GM21786 (cell line): ENCODE measurements at regions not wholly inside any gene's neighbourhood (a gene's known extent, or its start where the extent isn't known, plus 50 kb on each side); places are given as distances from the start of the nearest gene placed in this dataset.
"Not testable (repeated sequence)": the region's sequence is repeated elsewhere in the genome, so short reads cannot be mapped to it uniquely, and the experiment has no call there.

Experiments used
- ATAC-seq: cut with Tn5 transposase; IDR thresholded peaks from one replicate; pipeline ENCODE4 v1.9.1; 2021; ENCODE audit not compliant: unreplicated experiment

DNA sequence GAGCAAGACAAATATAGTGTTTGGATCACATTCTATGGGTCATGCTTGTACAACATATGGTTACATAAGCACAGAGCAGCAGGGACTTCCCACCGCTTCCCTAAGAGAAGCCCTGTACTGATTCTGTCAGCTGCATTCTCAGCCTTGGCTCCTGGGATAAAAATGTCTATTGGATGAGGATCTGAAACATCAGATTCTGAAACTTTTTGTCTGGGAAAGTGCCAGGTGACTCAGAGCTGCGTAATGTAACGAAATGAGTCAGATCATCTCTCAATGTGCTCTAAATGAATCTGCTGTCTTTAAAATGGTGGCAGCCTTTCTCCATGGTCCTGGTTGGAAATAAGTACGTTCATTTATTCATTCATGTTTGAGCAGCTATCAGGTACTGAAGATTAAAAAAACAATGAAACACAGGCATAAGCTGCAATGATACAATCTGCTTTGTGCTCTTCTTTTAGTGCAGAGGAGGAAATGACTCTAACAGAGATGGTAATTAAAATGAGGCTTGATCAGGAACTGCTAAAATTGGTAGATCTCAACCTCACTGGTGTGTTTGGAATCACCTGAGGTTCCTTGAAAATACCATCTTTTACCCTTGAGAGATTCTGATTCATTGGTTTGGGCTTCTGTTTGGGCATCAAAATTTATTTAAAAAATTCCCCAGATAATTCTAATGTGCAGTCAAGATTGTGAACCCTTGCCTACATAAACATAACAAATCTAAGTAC lies 99.1 kb upstream of the NAP1L1 start:
- ATAC-seq, result peak; percentile 93

DNA sequence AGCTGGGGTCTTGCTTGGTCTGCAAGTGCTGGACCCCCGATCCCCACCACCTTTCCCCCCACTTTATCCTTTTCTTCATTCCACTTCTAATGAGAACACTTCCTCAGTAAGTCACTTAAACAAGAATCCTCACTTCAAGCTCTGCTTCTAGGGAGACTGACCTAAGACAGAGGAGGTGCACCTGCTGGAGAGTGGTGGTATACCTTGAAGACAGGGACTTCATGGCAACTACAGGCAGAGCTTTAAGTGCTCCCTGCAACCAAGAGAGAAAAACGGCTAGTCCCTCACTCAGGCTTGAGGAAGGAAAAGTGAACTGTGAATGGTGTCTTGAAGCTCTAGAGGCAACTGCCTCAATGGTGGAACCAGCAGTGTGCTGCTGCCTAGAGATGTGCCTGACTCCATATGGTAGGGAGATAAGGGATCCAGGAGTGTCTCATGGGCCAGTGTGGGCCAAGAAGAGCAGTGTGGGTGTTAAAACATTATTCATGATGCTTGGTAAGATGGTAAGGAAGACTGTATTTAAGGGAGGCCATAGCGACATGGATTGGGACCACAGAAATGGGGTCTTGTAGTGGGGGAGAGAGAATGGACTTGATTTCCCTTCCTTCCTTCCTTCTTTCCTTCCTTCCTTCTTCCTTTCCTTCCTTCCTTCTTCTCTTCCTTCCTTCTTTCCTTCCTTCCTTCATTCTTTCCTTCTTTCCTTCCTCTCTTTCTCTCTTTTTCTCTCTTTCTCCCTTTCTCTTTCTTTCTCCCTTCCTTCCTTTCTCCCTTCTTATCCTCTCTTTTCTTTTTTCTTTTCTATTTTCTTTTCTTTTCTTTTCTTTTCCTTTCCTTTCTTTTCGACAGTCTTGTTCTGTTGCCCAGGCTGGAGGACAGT lies 96.2 kb upstream of the NAP1L1 start:
- no peak for ATAC-seq

DNA sequence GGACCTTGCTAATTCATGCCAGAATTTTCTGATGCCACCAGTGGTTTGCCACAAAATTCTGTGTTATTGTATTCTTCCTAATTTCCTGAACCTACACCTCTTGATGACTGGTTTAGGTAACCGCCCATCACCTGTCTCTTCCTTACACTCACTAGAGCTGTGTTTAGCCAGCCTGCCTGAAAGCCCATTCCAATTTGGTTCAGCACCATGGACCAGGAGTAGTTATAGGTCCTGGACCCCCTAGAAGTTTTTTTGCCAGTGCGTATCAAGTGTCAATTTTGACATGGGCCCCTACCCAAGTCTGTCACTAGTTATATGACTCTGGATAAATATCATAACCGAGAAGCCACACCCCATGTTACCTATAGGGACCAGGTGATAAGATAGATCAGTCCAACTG lies 94.0 kb upstream of the NAP1L1 start:
- ATAC-seq, result no peak

DNA sequence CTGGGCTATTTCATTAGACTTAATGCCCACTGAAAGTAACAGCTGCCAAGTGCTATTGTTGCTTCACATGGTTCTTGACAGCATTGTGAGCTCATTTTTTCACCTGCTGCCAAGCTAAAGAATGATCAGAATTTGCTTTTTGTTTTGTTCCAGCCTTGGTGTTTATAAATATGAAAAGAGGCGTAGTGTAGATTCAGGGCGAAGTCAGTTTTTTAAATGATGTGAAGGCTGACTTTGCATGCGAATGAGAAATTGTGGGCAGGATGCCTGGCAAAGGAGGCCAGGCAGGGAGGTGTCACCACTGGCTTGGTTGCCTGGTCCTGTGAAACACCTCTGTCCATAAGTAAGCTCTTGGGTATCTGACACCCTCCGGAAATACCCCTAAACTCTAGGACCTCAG lies 93.3 kb upstream of the NAP1L1 start:
- ATAC-seq, result no peak

DNA sequence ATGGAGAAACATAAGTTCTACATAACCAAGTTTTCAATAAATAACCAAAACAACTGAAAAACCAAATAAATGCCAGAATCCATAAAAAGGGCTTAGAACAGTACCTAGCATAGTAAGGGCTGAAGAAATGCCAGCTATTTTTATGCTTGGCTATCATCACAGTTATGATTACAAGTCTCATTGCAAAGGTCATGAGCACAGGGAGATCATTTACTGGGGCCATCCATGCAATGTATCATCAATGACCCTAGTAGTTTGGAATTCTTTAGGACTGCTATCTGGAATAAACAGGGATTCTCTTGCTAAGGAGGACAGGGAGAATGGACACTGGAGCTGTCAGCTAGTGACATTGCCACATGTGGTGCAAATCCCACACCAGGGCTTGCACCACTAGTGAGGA lies 92.5 kb upstream of the NAP1L1 start:
- no peak for ATAC-seq

DNA sequence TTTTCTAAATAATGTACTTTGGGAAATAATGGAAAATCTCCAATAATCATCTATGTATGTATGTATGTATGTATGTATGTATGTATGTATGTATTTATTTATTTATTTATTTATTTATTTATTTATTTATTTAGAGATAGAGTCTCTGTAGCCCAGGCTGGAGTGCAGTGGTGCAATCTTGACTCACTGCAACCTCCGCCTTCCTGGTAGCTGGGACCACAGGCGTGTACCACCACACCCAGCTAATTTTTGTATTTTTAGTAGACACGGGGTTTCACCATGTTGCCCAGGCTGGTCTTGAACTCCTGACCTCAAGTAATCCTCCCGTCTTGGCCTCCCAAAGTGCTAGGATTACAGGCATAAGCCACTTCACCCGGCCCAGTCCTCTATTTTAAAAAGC lies 91.5 kb upstream of the NAP1L1 start:
- ATAC-seq, result not testable (repeated sequence)

DNA sequence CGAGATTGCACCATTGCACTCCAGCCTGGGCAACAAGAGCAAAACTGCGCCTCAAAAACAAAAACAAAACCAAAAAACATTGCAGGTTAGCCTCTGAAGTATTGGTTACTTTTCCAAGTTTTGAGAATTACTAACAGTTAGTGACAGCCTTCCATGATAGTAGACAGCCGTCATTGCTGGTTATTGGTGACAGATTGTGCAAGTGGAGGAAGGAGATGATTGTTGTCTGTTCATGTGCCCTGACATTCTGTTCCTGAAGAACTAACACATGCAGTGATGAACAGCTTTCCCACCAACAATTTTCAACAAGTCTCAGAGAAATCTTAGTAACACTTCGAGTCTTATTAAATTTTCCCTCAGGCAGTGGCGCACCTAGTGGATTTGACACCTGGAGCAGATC lies 89.3 kb upstream of the NAP1L1 start:
- ATAC-seq, result no peak

DNA sequence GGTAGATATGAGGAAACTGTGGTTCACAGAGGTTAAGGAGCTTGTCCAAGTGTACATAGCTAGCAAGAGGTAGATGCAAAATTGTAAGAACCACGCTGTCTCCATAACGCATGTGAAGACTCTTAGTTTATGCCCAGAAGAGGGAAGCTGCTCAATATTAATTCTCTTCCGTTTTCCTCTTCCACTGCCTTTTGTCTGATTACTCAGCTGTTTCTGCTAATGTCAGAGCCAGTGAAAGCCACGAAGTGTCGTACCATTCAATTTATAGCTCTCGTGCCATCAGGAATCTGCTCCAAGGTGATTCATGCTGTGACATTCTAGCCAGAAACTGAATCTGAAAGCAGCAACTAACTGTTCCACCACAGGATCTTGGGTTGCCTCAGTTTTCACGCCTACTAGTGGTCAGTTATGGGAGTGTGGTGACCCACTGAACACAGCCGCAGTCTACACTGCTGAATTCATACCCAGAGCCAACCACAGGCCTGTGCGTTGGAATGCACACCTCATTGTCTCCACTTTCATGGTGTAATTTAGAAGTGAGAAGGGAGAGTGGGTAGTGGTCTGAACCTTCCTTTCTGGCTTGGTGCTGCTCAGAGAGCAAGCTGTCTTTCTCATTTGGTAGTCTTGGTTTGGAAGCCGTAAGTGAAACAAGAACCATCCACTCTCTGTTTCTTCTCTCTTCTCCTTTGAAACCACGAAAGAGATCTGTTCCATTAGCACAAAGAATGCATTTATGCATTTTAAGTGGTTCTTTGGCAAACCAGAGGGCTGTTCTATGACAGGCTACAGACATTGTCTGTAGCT lies 74.2 kb upstream of the NAP1L1 start:
- ATAC-seq, result peak; percentile 97

DNA sequence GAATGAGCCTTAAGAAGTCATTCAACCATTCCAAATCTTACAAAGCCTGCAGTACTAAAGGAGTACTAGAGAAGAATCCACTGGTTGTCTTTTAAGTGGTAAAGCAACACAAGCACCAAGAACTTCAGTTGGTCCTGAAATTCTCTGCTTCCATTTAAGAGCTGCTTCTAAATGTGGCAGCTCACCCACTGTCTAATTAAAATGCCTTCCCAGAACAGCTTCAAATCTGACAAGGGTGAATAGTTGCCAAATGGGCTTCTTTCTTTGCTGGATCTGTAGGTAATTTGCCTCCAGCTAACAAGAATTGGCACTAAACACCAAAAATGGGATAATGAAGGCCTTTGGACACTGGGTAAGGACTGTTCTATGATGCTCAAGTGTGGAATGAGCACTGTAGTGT lies 72.2 kb upstream of the NAP1L1 start:
- ATAC-seq, result no peak

DNA sequence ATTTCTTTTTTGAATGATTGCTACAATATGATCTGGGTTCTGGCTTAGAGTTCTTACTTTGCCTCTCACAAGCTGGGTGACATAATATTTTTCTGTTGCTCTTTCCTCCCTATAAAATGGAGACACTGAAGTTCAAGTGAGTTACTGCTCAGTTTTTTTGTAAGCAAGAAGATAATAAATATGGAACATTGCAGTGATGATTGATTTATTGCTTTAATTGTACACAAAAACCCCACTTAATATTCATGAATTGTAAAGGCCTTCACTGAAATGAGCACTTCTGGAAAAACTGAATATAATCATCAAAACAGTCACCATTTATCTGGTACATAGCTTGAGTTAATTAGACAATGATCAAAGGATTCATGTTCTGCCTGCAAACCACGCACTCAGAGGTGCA lies 71.8 kb upstream of the NAP1L1 start:
- no peak for ATAC-seq

DNA sequence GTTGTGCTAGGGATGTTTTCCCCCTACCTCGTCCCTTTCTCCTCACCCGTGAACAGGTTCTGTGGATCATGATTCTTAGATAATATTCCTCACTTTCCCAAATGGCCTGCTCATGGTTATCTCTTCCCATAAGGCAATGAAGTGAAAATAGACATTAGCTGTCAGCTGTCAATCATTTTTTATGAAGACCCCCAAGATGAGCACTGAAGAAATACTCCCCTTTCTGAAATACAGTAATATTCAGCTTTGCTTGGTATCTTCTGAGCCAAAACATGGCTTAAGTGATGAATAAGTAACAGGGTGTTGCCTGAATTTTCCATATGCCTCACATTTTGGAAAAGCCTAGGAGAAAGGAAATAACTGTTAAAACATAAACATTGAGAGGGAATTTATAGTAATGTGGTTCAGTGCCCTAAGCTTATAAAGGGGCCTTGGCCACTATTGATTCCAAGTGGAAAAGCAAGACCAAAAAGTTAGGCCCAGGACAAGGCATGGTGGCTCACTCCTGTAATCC lies 70.7 kb upstream of the NAP1L1 start:
- no peak for ATAC-seq

DNA sequence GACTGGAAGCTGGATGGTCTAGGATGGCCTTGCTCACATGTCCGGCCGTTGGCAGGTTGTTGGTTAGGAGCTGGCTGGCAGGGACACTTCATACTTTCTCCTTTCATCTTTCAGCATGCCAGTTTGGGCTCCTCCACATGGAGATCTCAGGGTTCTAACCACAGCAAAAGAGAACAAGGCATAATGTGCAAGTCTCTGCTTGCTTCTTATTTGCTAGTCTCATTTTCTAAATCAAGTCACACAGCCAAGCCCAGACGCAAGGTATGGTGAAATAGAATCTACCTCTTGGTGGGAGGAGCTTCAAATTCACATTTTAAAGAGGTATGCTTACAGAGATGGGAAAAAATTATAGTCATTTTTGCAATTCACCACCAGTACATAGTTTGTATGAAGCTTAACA lies 69.1 kb upstream of the NAP1L1 start:
- no peak for ATAC-seq

DNA sequence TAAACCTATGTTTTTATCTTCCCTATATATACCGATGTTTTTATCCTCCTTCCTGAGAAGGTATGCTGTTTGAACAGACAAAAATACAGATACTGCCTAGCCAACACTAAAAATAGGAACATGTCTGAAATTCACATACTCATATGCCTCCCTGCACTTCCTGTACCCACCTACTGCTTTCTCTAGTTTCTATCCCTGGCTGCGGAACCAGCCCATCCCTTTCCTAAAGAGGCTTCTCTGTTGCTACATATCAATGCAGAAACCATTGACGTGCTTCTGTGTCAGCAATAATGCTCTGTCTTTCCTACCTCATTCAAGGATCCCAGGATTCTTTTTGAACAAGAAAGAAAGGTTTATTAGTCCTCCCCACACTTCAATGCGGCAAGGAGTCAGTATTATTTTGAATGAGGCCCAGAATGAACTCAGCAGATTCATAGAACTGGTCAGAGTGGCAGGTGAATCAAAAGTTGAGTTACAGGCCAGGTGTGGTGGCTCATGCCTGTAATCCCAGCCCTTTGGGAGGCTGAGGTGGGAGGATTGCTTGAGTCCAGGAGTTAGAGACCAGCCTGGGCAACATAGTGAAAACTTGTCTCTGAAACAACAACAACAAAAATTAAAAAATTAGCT lies 67.8 kb upstream of the NAP1L1 start:
- peak; percentile 94 for ATAC-seq

DNA sequence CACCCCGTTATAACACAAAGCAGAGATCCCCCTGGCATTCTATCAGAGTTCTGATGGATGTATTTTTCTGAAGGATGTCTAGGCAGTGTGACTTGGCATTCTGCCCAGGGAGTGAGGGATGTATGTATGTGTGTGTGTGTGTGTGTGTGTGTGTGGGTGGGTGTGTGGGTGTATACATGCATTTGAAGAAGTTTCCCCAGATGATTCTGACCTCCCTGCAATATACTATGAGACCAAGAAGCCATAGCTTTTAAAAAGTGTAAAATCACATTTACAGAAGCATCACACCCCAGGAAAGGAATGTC lies 59.7 kb upstream of the NAP1L1 start:
- ATAC-seq, result no peak

DNA sequence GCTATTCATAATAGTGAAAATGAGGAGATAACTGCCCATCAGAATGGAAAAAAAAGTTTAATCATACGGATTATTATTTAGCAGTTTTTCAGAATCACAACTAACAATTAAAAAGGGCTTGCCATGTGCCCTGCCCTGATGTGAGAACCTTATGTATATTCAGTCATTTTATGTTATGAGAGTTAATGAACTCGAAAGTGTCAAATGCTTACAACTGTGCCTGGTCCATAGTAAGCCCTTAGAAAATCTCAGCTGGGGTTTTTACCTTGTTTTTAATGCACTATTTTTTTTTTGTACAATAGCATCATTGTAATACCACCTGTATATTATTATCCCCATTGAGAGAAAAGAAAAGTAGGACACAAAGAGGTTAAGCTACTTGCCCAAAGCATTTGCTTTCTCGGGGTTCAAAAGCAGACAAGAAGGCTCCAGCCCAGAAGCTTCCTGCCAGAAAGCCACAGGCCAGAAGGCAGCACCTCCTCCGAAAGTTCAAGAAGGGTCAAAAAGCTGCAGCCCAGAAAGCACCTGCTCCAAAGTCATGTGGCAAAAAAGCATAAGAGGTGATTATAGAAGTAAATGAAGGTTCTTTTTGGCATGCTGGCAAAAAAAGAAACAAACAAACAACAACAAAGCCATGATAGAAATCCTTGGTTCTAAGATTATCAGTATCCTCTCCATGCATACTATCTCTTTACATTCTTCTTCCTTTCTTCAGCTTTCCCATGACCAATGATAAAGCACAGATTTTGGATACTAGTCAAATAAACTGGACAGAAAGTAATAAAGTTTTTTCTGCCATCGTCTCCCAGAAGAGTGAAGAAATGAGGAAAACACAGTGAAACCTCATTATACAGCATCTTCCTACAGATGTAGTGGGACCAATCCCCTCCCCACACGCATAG lies 59.1 kb upstream of the NAP1L1 start:
- peak; percentile 97 for ATAC-seq

DNA sequence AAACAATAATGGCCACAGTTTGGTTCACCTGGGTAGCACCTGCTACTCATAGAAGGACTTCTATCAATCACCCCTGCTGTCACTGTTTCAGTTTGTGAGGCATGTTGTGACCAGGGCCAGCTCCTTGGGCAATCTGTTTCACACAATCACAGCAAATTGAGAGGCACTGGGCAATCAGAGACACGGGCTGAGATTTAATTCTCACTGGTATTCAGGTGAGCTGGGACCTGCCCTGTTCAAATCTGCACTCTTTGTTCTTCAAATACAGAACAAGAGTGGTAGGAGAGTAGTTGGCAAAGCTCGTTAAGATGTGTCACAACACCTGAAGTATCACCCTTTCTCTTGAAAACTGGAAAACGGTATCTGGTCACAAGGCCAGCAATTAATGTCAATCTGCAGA lies 57.8 kb upstream of the NAP1L1 start:
- ATAC-seq, result no peak

DNA sequence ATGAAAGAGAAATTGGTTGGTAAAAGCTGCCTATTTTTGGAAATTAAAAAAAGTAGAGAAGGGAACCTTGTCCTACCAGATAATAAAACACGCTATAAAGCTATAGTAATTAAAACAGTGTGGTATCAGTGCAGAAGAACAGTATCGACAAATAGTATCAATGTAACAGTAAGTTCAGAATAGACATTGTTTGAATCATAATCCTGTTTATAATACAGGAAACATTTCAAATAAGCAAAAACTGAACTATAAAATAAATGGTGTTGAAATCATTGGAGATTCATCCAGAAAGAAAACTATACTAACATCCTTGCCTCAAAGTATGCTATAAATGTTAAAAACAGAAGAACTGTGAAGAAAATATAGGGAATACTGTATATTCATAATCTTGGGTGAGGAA lies 54.2 kb upstream of the NAP1L1 start:
- no peak for ATAC-seq

DNA sequence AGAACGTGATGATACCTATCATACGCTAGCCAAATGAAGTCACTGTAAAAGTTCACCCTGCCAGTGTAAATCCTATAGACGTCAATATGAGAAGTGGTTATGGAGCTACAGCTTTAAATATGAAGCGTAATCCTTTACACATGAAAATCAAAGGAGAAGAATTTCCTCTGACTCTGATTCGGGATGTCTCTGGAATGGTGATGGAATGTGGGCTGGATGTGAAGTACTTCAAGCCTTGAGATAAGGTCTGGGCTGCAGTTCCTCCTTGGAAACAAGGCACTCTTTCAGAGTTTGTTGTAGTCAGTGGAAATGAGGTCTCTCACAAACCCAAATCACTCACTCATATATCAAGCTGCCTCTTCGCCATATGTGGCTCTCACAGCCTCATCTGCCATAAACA lies 53.1 kb upstream of the NAP1L1 start:
- no peak for ATAC-seq

DNA sequence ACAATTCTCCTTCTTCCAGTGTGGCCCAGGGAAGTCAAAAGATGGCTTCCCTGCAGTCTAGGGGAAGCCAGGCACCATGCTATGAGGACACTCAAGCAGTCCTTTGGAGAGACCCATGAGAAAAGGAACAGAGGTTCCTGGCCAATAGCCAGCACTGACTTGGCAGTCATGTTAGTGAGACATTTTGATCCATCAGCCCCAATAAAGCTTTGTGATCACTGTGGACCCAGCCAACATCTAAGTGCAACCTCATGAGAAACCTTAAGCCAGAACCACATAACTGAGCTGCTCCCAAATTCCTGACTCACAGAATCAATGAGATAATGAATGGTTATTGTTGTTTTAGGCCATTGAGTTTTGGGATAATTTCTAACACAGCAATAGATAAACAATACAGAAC lies 51.0 kb upstream of the NAP1L1 start:
- no peak for ATAC-seq
